Natural killer cell (primary cell): ENCODE measurements at regions not wholly inside any gene's neighbourhood (a gene's known extent, or its start where the extent isn't known, plus 50 kb on each side); places are given as distances from the start of the nearest gene placed in this dataset.

Experiments
- ATAC-seq, 3 donors: fragments of 150-1000 bp in 2 of 3; fragments of 200-7000 bp in 1 of 3; cut with Tn5 transposase; 1 replicate in 1 of 3; 2 replicates in 2 of 3; pipeline ENCODE4 v1.10.0; 2021; ENCODE audit warnings: mild to moderate bottlenecking in 2 of 3, moderate library complexity in 2 of 3
- DNase-seq, 2 donors: peaks; one replicate each; pipeline versions ENCODE4 v3.0.0 to v3.0.0-alpha.2; 2013 to 2021; ENCODE audit warnings: mixed read lengths in 1 of 2
- H3K27ac ChIP-seq: one replicate; pipeline ENCODE4 v1.5.1; 2013; ENCODE audit warnings: mild to moderate bottlenecking, low read length
- H3K27me3 ChIP-seq: one replicate; pipeline ENCODE4 v1.6.1; 2013; ENCODE audit warnings: low read length; ENCODE audit not compliant: control insufficient read depth, insufficient read depth
- H3K36me3 ChIP-seq: one replicate; pipeline ENCODE4 v1.6.1; 2013; ENCODE audit warnings: low read length; ENCODE audit not compliant: control insufficient read depth, insufficient read depth
- H3K4me1 ChIP-seq: one replicate; pipeline ENCODE4 v1.6.1; 2013; ENCODE audit warnings: low read length; ENCODE audit not compliant: control insufficient read depth, insufficient read depth
- H3K4me3 ChIP-seq: one replicate; pipeline ENCODE4 v1.5.1; 2013; ENCODE audit warnings: low read length
- H3K9me3 ChIP-seq: one replicate; pipeline ENCODE4 v1.6.1; 2013; ENCODE audit warnings: low read length; ENCODE audit not compliant: control insufficient read depth, insufficient read depth
- H3K27ac Mint-ChIP-seq, 2 donors: one replicate each; pipeline ENCODE4 v1.8.0; 2022; ENCODE audit warnings: mild to moderate bottlenecking in 2 of 2, mixed read lengths in 2 of 2, moderate library complexity in 1 of 2
- H3K27me3 Mint-ChIP-seq, 2 donors: one replicate each; pipeline ENCODE4 v1.8.0; 2022; ENCODE audit warnings: low read depth in 2 of 2, mixed read lengths in 2 of 2
- H3K36me3 Mint-ChIP-seq: one replicate; pipeline ENCODE4 v1.8.0; 2022; ENCODE audit warnings: mixed read lengths
- H3K4me1 Mint-ChIP-seq, 2 donors: one replicate each; pipeline ENCODE4 v1.8.0; 2022; ENCODE audit warnings: mixed read lengths in 2 of 2
- H3K4me3 Mint-ChIP-seq: one replicate; pipeline ENCODE4 v1.8.0; 2022; ENCODE audit warnings: mild to moderate bottlenecking, moderate library complexity, mixed read lengths
- H3K9me3 Mint-ChIP-seq, 2 donors: one replicate each; pipeline ENCODE4 v1.8.0; 2022; ENCODE audit warnings: mixed read lengths in 2 of 2
- CTCF ChIP-seq: fragments of 200-600 bp; IDR thresholded peaks from one replicate; pipeline ENCODE4 v1.8.0; 2022; ENCODE audit warnings: antibody characterized with exemption
- WGBS: methylation state at CpG from one replicate; pipeline ENCODE4 v1.1.7; 2013; ENCODE audit warnings: missing lambda C conversion rate; ENCODE audit not compliant: insufficient coverage; 5-methylcytosine and 5-hydroxymethylcytosine counted together
- intact Hi-C: fragments of 100-400 bp; cut with micrococcal nuclease; formaldehyde crosslinking; loops from one replicate; pipeline ENCODE4 v1.14.2; 2022

GRCh38 chr3:64945171-64945729 lies 257.4 kb upstream of the ADAMTS9 start:
- Histone ChIP-seq H3K27me3 (no peaks in the 10 kb centered on the region), H3K4me3 (no peak overlapping the region), H3K4me1 (no peaks in the 10 kb centered on the region), H3K9me3 (peaks cover 4% of the 10 kb centered on the region), H3K36me3 (no peaks in the 10 kb centered on the region), H3K27ac (no peak overlapping the region)
- no peak for ATAC-seq
- Mint-ChIP-seq H3K27me3 (no peaks in the 10 kb centered on the region), H3K9me3 (peaks cover 9 to 26% of the 10 kb centered on the region in 2 donors), H3K36me3 (no peaks in the 10 kb centered on the region), H3K4me3 (no peak overlapping the region), H3K4me1 (no peaks in the 10 kb centered on the region), H3K27ac (no peak overlapping the region)
- intact Hi-C loops, result no loop called here
- no peak for TF ChIP-seq CTCF
- 20% methylated on average over 4 of the region's 6 CpGs for WGBS
- no peak for DNase-seq

GRCh38 chr3:64943866-64944265 lies 256.1 kb upstream of the ADAMTS9 start:
- Histone ChIP-seq H3K36me3 (no peaks in the 10 kb centered on the region), H3K27ac (no peak overlapping the region), H3K4me3 (no peak overlapping the region), H3K9me3 (peaks cover 4% of the 10 kb centered on the region), H3K27me3 (no peaks in the 10 kb centered on the region), H3K4me1 (no peaks in the 10 kb centered on the region)
- ATAC-seq (no peak), DNase-seq (no peak)
- no peak for TF ChIP-seq CTCF
- intact Hi-C loops, result no loop called here
- H3K27me3 Mint-ChIP-seq, result no peaks in the 10 kb centered on the region
- H3K4me1 Mint-ChIP-seq, result no peaks in the 10 kb centered on the region
- 81% methylated on average over 3 of the region's 4 CpGs for WGBS
- H3K36me3 Mint-ChIP-seq, result no peaks in the 10 kb centered on the region
- peaks cover 11 to 26% of the 10 kb centered on the region in 2 donors for H3K9me3 Mint-ChIP-seq
- H3K4me3 Mint-ChIP-seq, result no peak overlapping the region
- H3K27ac Mint-ChIP-seq, result no peak overlapping the region

DNA sequence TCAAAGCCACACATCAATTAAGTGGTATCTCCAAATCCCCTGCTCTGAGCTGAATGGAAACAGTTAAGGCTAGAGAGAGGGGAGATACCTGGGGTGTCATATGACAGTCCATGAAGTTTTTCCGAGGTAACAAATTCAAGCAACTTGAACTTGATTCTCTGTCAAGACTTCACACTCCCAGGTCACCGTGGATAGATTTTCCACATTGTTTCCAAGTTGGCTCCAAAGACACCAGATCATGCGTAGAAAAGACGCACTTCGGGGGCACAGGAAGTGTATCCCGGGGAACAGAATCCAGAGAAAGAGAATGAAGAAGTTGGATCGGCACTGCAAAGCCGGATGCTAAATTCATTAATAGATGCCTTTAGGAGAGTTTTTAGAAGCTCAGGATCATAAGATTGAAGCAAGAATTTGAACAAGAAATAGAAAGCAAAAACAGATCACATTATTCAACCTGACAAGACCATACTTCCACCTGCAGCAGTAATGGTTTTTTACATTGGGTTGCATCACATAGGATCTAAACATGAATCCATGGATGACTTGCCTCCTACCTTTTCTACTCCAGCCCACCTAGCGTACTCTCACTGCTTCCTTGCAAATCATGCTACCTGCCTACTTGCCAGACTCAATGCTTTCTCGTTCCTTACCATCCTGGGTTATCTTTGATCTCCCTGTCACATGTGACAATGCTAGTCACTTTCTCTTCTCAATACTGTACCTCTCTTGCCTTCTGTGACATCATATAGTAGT lies 253.0 kb upstream of the ADAMTS9 start:
- Mint-ChIP-seq H3K36me3 (no peaks in the 10 kb centered on the region), H3K27ac (no peak overlapping the region), H3K4me1 (no peaks in the 10 kb centered on the region), H3K9me3 (peaks cover 13 to 17% of the 10 kb centered on the region in 2 donors), H3K27me3 (no peaks in the 10 kb centered on the region), H3K4me3 (no peak overlapping the region)
- intact Hi-C loops, result no loop called here
- DNase-seq (no peak), ATAC-seq (no peak)
- no peaks in the 10 kb centered on the region for H3K4me1 ChIP-seq
- H3K4me3 ChIP-seq, result no peak overlapping the region
- H3K36me3 ChIP-seq, result no peaks in the 10 kb centered on the region
- 84% methylated on average over 10 of the region's 10 CpGs for WGBS
- H3K27ac ChIP-seq, result no peak overlapping the region
- no peaks in the 10 kb centered on the region for H3K27me3 ChIP-seq
- TF ChIP-seq CTCF, result no peak
- peaks cover 4% of the 10 kb centered on the region for H3K9me3 ChIP-seq
